Left lung (tissue), 4 donors: ENCODE measurements at regions not wholly inside any gene's neighbourhood (a gene's known extent, or its start where the extent isn't known, plus 50 kb on each side); places are given as distances from the start of the nearest gene placed in this dataset.

Experiments
- ATAC-seq: fragments of 200-7000 bp; cut with Tn5 transposase; one replicate; pipeline ENCODE4 v1.9.1; 2020; ENCODE audit warnings: moderate library complexity
- DNase-seq, 4 donors: peaks; one replicate each; pipeline ENCODE4 v3.0.0-alpha.2; 2013 to 2020
- H3K27ac ChIP-seq, 2 donors: fragments of 200-600 bp; sonication (generic) in 1 of 2; one replicate each; pipeline versions ENCODE4 v1.5.0 to v1.8.0; 2020 to 2021
- H3K27me3 ChIP-seq, 2 donors: fragments of 200-600 bp; sonication (generic) in 1 of 2; one replicate each; pipeline versions ENCODE4 v1.5.0 to v1.8.0; 2020 to 2021
- H3K36me3 ChIP-seq, 2 donors: fragments of 200-600 bp; sonication (generic) in 1 of 2; one replicate each; pipeline versions ENCODE4 v1.5.0 to v1.8.0; 2020 to 2021
- H3K4me1 ChIP-seq, 2 donors: fragments of 200-600 bp; one replicate each; pipeline ENCODE4 v1.8.0; 2021
- H3K4me3 ChIP-seq, 2 donors: fragments of 200-600 bp; sonication (generic) in 1 of 2; one replicate each; pipeline versions ENCODE4 v1.5.0 to v1.8.0; 2020 to 2021; ENCODE audit warnings: mild to moderate bottlenecking in 1 of 2
- H3K9me3 ChIP-seq, 2 donors: fragments of 200-600 bp; sonication (generic) in 1 of 2; one replicate each; pipeline versions ENCODE4 v1.5.0 to v1.8.0; 2020 to 2021
- intact Hi-C, 2 donors: fragments of 100-400 bp; cut with DNase I; formaldehyde crosslinking; loops; one replicate each; pipeline versions ENCODE4 v1.11.2 to v1.14.2; 2022
- TF ChIP-seq, protein P1 (sequence below), 2 donors: fragments of 200-600 bp; sonication (generic) in 1 of 2; IDR thresholded peaks; one replicate each; pipeline versions ENCODE4 v1.5.0 to v1.8.0; 2021; ENCODE audit warnings: antibody characterized with exemption in 2 of 2
- donor health status: DM: no; HTN: yes; CAD: no.
- donor health status: DM: no; HTN: no; CAD: no.

DNA sequence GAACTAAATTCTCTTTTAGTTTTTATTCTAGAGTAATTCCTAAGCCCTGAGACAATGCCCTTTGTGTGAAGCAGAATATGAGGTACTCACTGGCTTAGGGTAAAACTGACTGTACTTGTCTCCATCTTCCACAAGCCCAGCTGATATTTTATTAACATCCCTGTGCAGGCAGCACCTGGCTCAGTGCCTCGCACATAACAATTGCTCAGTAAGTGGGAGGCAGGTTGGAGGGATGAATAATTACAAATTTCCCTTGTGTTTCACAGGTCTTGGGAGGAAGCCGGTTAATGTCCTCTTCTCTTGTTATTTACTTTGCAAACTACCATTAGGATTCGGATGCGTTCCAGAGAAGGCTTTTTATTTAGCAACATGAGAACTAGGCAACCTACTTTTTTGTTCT is 249.8 kb upstream of the FSHR start:
- TF ChIP-seq, protein P1, sequence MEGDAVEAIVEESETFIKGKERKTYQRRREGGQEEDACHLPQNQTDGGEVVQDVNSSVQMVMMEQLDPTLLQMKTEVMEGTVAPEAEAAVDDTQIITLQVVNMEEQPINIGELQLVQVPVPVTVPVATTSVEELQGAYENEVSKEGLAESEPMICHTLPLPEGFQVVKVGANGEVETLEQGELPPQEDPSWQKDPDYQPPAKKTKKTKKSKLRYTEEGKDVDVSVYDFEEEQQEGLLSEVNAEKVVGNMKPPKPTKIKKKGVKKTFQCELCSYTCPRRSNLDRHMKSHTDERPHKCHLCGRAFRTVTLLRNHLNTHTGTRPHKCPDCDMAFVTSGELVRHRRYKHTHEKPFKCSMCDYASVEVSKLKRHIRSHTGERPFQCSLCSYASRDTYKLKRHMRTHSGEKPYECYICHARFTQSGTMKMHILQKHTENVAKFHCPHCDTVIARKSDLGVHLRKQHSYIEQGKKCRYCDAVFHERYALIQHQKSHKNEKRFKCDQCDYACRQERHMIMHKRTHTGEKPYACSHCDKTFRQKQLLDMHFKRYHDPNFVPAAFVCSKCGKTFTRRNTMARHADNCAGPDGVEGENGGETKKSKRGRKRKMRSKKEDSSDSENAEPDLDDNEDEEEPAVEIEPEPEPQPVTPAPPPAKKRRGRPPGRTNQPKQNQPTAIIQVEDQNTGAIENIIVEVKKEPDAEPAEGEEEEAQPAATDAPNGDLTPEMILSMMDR (IDR thresholded peaks at IDR 0.05), result no peak
- H3K27me3 ChIP-seq, result no peaks in the 10 kb centered on the region
- H3K4me3 ChIP-seq, result no peak overlapping the region
- intact Hi-C loops, result no loop called here
- DNase-seq, result no peak
- H3K4me1 ChIP-seq, result no peaks in the 10 kb centered on the region
- ATAC-seq, result no peak
- H3K36me3 ChIP-seq, result no peaks in the 10 kb centered on the region
- no peaks in the 10 kb centered on the region for H3K9me3 ChIP-seq
- no peak overlapping the region for H3K27ac ChIP-seq

DNA sequence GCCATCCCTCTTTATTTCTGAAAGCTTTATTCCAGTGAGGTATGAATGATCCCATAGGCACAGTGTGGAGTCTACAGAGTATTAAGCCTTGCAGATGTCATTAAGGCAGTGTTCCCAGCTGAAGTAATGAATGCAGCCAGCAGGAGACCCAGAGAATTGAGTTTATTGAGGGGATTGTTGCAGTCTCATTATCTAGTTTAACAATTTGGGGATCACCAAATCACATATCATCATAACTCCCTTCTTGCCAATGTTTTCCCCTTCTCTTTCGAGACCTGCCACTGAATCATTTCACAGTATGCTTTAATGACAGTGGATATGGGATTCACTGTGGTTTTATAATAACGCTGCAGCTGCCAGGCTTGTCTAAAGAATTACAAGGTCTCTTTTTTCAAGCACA is 249.3 kb upstream of the FSHR start:
- H3K4me3 ChIP-seq, result no peak overlapping the region
- intact Hi-C loops, result no loop called here
- no peaks in the 10 kb centered on the region for H3K36me3 ChIP-seq
- no peaks in the 10 kb centered on the region for H3K9me3 ChIP-seq
- ATAC-seq, result no peak
- no peaks in the 10 kb centered on the region for H3K4me1 ChIP-seq
- H3K27me3 ChIP-seq, result no peaks in the 10 kb centered on the region
- H3K27ac ChIP-seq, result no peak overlapping the region
- DNase-seq, result no peak
- TF ChIP-seq, protein P1 (IDR thresholded peaks at IDR 0.05), result no peak

DNA sequence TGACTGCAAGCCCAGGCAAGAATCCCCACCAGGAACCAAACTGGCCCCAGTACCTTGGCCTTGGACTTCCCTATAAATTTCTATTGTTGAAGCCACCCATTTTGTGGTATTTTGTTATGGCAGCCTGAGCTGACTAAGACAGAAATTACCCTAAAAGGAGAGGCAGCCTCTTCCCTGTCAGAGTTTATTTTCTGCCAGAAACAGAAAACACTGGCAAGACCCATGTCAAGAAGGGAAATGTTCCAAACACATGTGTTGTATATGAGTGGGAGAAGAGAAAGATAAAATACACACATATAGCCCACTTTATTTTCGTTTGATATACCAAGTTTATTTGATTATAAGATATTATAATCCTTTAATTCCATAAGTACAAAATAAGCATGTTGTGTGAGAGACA is 225.1 kb upstream of the FSHR start:
- Histone ChIP-seq H3K27me3 (no peaks in the 10 kb centered on the region), H3K36me3 (no peaks in the 10 kb centered on the region), H3K9me3 (peaks cover 0 to 11% of the 10 kb centered on the region in 2 donors), H3K4me3 (no peak overlapping the region), H3K27ac (no peak overlapping the region), H3K4me1 (no peaks in the 10 kb centered on the region)
- intact Hi-C loops, result no loop called here
- ATAC-seq (no peak), DNase-seq (no peak)
- TF ChIP-seq, protein P1 (IDR thresholded peaks at IDR 0.05), result no peak

DNA sequence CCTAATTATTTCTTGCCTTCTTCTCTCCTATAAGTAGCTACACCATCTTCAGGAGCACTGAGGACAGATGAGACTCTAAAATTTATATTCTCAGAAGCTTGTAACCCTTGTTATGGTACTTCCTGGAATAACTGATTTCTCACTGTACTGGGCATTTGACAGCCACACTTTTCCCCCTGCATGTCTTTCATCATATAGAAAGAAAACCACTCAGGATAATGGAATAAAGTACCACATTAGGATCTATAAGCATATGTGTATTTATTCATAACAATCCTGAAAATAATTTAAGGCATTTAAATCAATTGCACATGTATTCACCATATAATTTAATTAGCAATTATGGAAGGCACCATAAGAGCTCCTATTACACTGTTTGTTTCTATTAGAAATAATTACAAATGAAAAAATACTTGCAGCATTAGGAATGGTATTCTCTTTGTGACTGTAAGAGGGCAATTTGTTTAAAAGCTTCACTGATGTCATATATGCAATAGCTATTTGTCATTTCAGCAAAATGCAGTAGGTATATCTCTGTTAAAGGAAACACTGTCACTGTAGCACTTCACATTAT is 216.9 kb upstream of the FSHR start:
- TF ChIP-seq, protein P1 (IDR thresholded peaks at IDR 0.05), result no peak
- DNase-seq (no peak), ATAC-seq (no peak)
- Histone ChIP-seq H3K27me3 (no peaks in the 10 kb centered on the region), H3K27ac (no peak overlapping the region), H3K9me3 (peaks cover 0 to 4% of the 10 kb centered on the region in 2 donors), H3K4me1 (no peaks in the 10 kb centered on the region), H3K4me3 (no peak overlapping the region), H3K36me3 (no peaks in the 10 kb centered on the region)
- intact Hi-C loops, result no loop called here

DNA sequence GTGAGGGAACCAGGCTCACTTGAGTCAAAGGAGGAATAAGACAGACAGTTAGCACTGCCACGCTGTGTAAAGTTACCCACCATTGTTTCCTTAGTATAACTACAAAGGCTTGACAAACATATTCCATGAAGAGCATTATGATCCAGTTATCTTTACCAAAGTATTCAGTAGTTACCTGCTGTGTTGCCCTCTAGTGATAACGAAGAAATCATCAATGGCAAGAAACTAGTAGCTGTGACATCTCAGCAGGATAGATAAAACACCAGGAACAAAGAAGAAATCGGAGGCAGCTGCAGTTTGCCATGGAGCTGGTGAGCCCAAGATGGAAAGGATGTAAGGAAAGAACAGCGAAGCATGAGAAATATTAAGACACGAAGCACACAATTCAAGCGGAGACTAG is 215.3 kb upstream of the FSHR start:
- no peak for DNase-seq
- TF ChIP-seq, protein P1 (IDR thresholded peaks at IDR 0.05), result no peak
- no peak for ATAC-seq
- Histone ChIP-seq H3K27ac (no peak overlapping the region), H3K9me3 (no peaks in the 10 kb centered on the region), H3K4me1 (no peaks in the 10 kb centered on the region), H3K36me3 (no peaks in the 10 kb centered on the region), H3K27me3 (no peaks in the 10 kb centered on the region), H3K4me3 (no peak overlapping the region)
- intact Hi-C loops, result no loop called here
